ENCODE measurements at regions not wholly inside any gene's neighbourhood (a gene's known extent, or its start where the extent isn't known, plus 50 kb on each side); places are given as distances from the start of the nearest gene placed in this dataset.
"Not testable (repeated sequence)": the region's sequence is repeated elsewhere in the genome, so short reads cannot be mapped to it uniquely, and the experiment has no call there.

- not testable (repeated sequence) for H3K9ac ChIP-seq (ENCODE audit: low read depth, low read length, poor library complexity, severe bottlenecking)
Measured at GRCh38 chrX:3914059-3914458, 200.6 kb upstream of the PRKX start.

DNA sequence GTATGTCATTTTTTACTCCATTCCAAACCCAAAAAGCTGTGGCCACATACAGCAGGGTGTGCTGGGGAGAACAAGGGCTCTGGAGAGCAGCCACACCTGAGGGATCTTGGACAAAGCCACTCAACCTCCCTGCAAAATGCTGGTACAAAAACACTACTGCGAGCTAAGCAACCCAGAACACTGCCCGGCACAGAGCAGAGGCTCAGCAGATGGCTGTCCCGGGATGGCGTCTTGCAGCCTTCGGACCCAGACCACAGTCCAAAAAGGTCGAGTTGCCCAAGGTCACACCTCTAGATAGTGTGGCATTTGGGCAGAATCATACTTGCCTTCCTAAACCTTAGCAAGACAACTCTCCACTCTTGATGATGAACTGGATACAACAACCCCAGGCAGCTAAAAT, 197.6 kb upstream of the PRKX start:
- not testable (repeated sequence) for H2AFZ ChIP-seq (ENCODE audit: low read length); H3K9me2 ChIP-seq (replicated peaks; ENCODE audit: low read depth, low read length); H3K4me3 ChIP-seq (ENCODE audit: low read length, poor library complexity, severe bottlenecking); H3F3A ChIP-seq (ENCODE audit: low read depth); H3K79me2 ChIP-seq (ENCODE audit: insufficient read depth, low read length); H3K9me3 ChIP-seq (ENCODE audit: insufficient read depth, low read depth, low read length); H3K4me2 ChIP-seq (ENCODE audit: low read depth, low read length, poor library complexity, severe bottlenecking); H4K20me1 ChIP-seq (ENCODE audit: insufficient read depth, low read length, poor library complexity, severe bottlenecking); H3K36me3 ChIP-seq (ENCODE audit: insufficient read depth, low read length); H3K9ac ChIP-seq (ENCODE audit: low read depth, low read length, poor library complexity, severe bottlenecking); H3K27me3 ChIP-seq (ENCODE audit: insufficient read depth, low read length, poor library complexity, severe bottlenecking); H3K4me1 ChIP-seq (ENCODE audit: insufficient read depth, low read length, poor library complexity, severe bottlenecking)

More at GRCh38 chrX:3914059-3914458, 200.6 kb upstream of the PRKX start:
- not testable (repeated sequence) for H3F3A ChIP-seq (ENCODE audit: low read depth); H4K20me1 ChIP-seq (ENCODE audit: insufficient read depth, low read length, poor library complexity, severe bottlenecking); H3K4me3 ChIP-seq (ENCODE audit: low read length, poor library complexity, severe bottlenecking); H3K4me2 ChIP-seq (ENCODE audit: low read depth, low read length, poor library complexity, severe bottlenecking); H3K27me3 ChIP-seq (ENCODE audit: insufficient read depth, low read length, poor library complexity, severe bottlenecking); H3K4me1 ChIP-seq (ENCODE audit: insufficient read depth, low read length, poor library complexity, severe bottlenecking); H2AFZ ChIP-seq (ENCODE audit: low read length); H3K79me2 ChIP-seq (ENCODE audit: insufficient read depth, low read length); H3K9me2 ChIP-seq (replicated peaks; ENCODE audit: low read depth, low read length); H3K36me3 ChIP-seq (ENCODE audit: insufficient read depth, low read length); H3K9me3 ChIP-seq (ENCODE audit: insufficient read depth, low read depth, low read length)

DNA sequence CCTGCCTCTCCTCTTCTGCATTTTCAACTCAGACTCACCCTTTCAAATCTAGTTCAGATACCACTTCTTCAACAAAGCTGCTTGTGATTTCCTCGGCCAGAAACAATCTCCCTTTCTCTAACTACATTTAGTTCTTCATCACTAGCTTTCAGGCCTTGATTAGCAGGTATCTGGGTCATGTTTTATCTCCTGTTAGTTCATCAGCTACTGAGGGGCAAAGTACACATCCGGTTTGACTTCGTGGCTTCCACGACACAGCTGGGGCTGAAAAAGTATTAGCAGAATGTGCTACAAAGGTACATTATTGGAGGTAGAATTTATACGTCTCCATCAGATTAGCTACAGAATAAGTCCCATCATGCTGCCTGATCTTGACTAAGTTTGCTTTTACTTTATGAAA, 197.2 kb upstream of the PRKX start:
- H3K36me3 ChIP-seq (ENCODE audit: insufficient read depth, low read length); H3K9me2 ChIP-seq (replicated peaks; ENCODE audit: low read depth, low read length); H3K4me1 ChIP-seq (ENCODE audit: insufficient read depth, low read length, poor library complexity, severe bottlenecking); H3F3A ChIP-seq (ENCODE audit: low read depth); H2AFZ ChIP-seq (ENCODE audit: low read length); H3K9me3 ChIP-seq (ENCODE audit: insufficient read depth, low read depth, low read length); H3K9ac ChIP-seq (ENCODE audit: low read depth, low read length, poor library complexity, severe bottlenecking); H3K79me2 ChIP-seq (ENCODE audit: insufficient read depth, low read length); H3K4me3 ChIP-seq (ENCODE audit: low read length, poor library complexity, severe bottlenecking); H3K27me3 ChIP-seq (ENCODE audit: insufficient read depth, low read length, poor library complexity, severe bottlenecking); H3K4me2 ChIP-seq (ENCODE audit: low read depth, low read length, poor library complexity, severe bottlenecking); H4K20me1 ChIP-seq (ENCODE audit: insufficient read depth, low read length, poor library complexity, severe bottlenecking): not testable (repeated sequence)

GRCh38 chrX:3905522-3906258, 192.2 kb upstream of the PRKX start:
- not testable (repeated sequence) for H3K79me2 ChIP-seq (ENCODE audit: insufficient read depth, low read length); H3K4me1 ChIP-seq (ENCODE audit: insufficient read depth, low read length, poor library complexity, severe bottlenecking); H3K9me2 ChIP-seq (replicated peaks; ENCODE audit: low read depth, low read length); H3K4me3 ChIP-seq (ENCODE audit: low read length, poor library complexity, severe bottlenecking); H3K27me3 ChIP-seq (ENCODE audit: insufficient read depth, low read length, poor library complexity, severe bottlenecking); H4K20me1 ChIP-seq (ENCODE audit: insufficient read depth, low read length, poor library complexity, severe bottlenecking); H3K4me2 ChIP-seq (ENCODE audit: low read depth, low read length, poor library complexity, severe bottlenecking); H3K9ac ChIP-seq (ENCODE audit: low read depth, low read length, poor library complexity, severe bottlenecking); H3F3A ChIP-seq (ENCODE audit: low read depth); H2AFZ ChIP-seq (ENCODE audit: low read length); H3K36me3 ChIP-seq (ENCODE audit: insufficient read depth, low read length); H3K9me3 ChIP-seq (ENCODE audit: insufficient read depth, low read depth, low read length)

- H3K9me3 ChIP-seq (ENCODE audit: insufficient read depth, low read depth, low read length); H3K4me3 ChIP-seq (ENCODE audit: low read length, poor library complexity, severe bottlenecking); H3K79me2 ChIP-seq (ENCODE audit: insufficient read depth, low read length); H3K27me3 ChIP-seq (ENCODE audit: insufficient read depth, low read length, poor library complexity, severe bottlenecking); H3K36me3 ChIP-seq (ENCODE audit: insufficient read depth, low read length); H3K9ac ChIP-seq (ENCODE audit: low read depth, low read length, poor library complexity, severe bottlenecking); H3K4me1 ChIP-seq (ENCODE audit: insufficient read depth, low read length, poor library complexity, severe bottlenecking); H2AFZ ChIP-seq (ENCODE audit: low read length); H3K9me2 ChIP-seq (replicated peaks; ENCODE audit: low read depth, low read length); H3K4me2 ChIP-seq (ENCODE audit: low read depth, low read length, poor library complexity, severe bottlenecking); H3F3A ChIP-seq (ENCODE audit: low read depth); H4K20me1 ChIP-seq (ENCODE audit: insufficient read depth, low read length, poor library complexity, severe bottlenecking): not testable (repeated sequence)
Measured at GRCh38 chrX:3902222-3902621, 188.8 kb upstream of the PRKX start.

DNA sequence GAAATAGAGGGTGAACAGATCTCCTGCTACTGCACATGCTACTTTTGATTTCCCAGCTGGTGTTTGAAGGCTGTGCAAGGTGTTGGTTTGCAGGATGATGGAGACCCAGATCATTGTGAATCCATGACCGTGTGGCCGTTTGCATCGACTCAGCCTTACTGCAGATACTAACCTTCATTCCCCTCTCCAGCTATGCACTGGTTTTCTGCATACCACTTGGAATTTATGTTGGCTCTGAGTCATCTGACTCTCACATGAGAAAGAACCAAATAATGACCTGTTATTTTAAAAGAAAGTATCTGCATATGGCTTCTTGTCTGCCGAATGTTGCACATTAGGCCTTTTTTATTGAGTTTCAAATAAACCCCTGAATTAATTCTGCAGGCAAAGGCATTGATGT, 183.3 kb upstream of the PRKX start:
- H3K27me3 ChIP-seq (ENCODE audit: insufficient read depth, low read length, poor library complexity, severe bottlenecking); H3F3A ChIP-seq (ENCODE audit: low read depth); H3K9ac ChIP-seq (ENCODE audit: low read depth, low read length, poor library complexity, severe bottlenecking); H3K9me2 ChIP-seq (replicated peaks; ENCODE audit: low read depth, low read length); H3K9me3 ChIP-seq (ENCODE audit: insufficient read depth, low read depth, low read length); H3K4me3 ChIP-seq (ENCODE audit: low read length, poor library complexity, severe bottlenecking); H3K79me2 ChIP-seq (ENCODE audit: insufficient read depth, low read length); H3K36me3 ChIP-seq (ENCODE audit: insufficient read depth, low read length); H2AFZ ChIP-seq (ENCODE audit: low read length); H4K20me1 ChIP-seq (ENCODE audit: insufficient read depth, low read length, poor library complexity, severe bottlenecking); H3K4me2 ChIP-seq (ENCODE audit: low read depth, low read length, poor library complexity, severe bottlenecking); H3K4me1 ChIP-seq (ENCODE audit: insufficient read depth, low read length, poor library complexity, severe bottlenecking): not testable (repeated sequence)

- not testable (repeated sequence) for H3K36me3 ChIP-seq (ENCODE audit: insufficient read depth, low read length); H3F3A ChIP-seq (ENCODE audit: low read depth); H3K79me2 ChIP-seq (ENCODE audit: insufficient read depth, low read length); H2AFZ ChIP-seq (ENCODE audit: low read length); H3K4me2 ChIP-seq (ENCODE audit: low read depth, low read length, poor library complexity, severe bottlenecking); H3K9me3 ChIP-seq (ENCODE audit: insufficient read depth, low read depth, low read length); H3K9me2 ChIP-seq (replicated peaks; ENCODE audit: low read depth, low read length); H3K4me1 ChIP-seq (ENCODE audit: insufficient read depth, low read length, poor library complexity, severe bottlenecking); H4K20me1 ChIP-seq (ENCODE audit: insufficient read depth, low read length, poor library complexity, severe bottlenecking); H3K27me3 ChIP-seq (ENCODE audit: insufficient read depth, low read length, poor library complexity, severe bottlenecking); H3K9ac ChIP-seq (ENCODE audit: low read depth, low read length, poor library complexity, severe bottlenecking); H3K4me3 ChIP-seq (ENCODE audit: low read length, poor library complexity, severe bottlenecking)
Measured at GRCh38 chrX:3882553-3882920, 169.1 kb upstream of the PRKX start.

Measured in Loucy (cell line).